Activated CD4-positive, alpha-beta memory T cell treated with anti-CD3 and anti-CD28 coated beads, Interleukin-2, amount 10 ng/mL, durations not matched to agents 7 days and 5 days (primary cell): ENCODE measurements at regions not wholly inside any gene's neighbourhood (a gene's known extent, or its start where the extent isn't known, plus 50 kb on each side); places are given as distances from the start of the nearest gene placed in this dataset.
"Not testable (repeated sequence)": the region's sequence is repeated elsewhere in the genome, so short reads cannot be mapped to it uniquely, and the experiment has no call there.

ENCODE experiments used
- CTCF ChIA-PET: fragments of 350-600 bp; sonication (Branson Sonifier 250); formaldehyde crosslinking; loops from one replicate; lab custom pipeline; 2021; ENCODE audit warnings: antibody characterized with exemption, inconsistent platforms; lab: Charles Lee
- POLR2A ChIA-PET: fragments of 350-600 bp; sonication (Branson Sonifier 250); formaldehyde crosslinking; loops from one replicate; lab custom pipeline; 2021; ENCODE audit warnings: antibody characterized with exemption; lab: Charles Lee
- DNase-seq: peaks from one replicate; pipeline ENCODE4 v3.0.0-alpha.2; 2020
- H3K27ac Mint-ChIP-seq: one replicate; pipeline ENCODE4 v1.8.0; 2021; ENCODE audit warnings: mild to moderate bottlenecking, mixed read lengths
- H3K27me3 Mint-ChIP-seq: one replicate; pipeline ENCODE4 v1.8.0; 2021; ENCODE audit warnings: mixed read lengths
- H3K36me3 Mint-ChIP-seq: one replicate; pipeline ENCODE4 v1.8.0; 2021; ENCODE audit warnings: low read depth, mixed read lengths
- H3K4me1 Mint-ChIP-seq: one replicate; pipeline ENCODE4 v1.8.0; 2021; ENCODE audit warnings: mixed read lengths
- H3K4me3 Mint-ChIP-seq: one replicate; pipeline ENCODE4 v1.8.0; 2021; ENCODE audit warnings: mild to moderate bottlenecking, mixed read lengths
- H3K9me3 Mint-ChIP-seq: one replicate; pipeline ENCODE4 v1.8.0; 2021; ENCODE audit warnings: mixed read lengths

DNA sequence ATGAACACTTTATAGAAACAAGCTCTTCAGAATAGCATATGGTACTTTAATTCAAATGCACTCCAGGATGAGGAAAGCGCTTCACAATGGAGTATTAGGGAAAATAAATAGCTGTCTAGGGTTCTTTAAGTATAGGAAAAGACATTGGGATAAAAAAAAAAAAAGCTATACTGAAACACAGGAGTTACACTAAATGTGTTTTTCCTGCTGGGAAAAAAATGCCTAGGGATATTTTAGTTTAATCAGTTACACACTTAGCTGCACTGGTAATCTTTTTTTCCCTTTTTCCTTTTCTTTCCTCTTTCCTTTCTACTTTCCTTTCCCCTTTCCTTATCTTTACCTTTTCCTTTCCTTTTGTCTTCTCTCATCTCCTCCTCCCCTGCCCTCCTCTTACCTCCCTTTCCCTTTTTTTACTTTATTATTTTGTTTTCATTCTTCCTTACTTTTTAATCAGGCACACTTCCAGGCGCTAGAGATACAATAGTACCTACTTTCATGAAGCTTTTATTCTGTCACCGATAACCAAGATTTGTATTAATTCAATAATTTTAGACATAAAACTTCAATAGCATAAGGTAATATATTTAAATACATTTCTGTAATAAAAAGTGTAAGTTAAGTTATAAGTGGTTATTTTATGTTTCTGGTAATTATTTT, 758.7 kb downstream of the CDH18 start:
- POLR2A ChIA-PET, result no interaction called here
- Mint-ChIP-seq H3K36me3 (no peaks in the 10 kb centered on the region), H3K27me3 (no peaks in the 10 kb centered on the region), H3K4me3 (no peak overlapping the region), H3K27ac (no peak overlapping the region), H3K9me3 (no peaks in the 10 kb centered on the region), H3K4me1 (no peaks in the 10 kb centered on the region)
- CTCF ChIA-PET, result no interaction called here
- DNase-seq, result no peak

- Mint-ChIP-seq H3K36me3 (no peaks in the 10 kb centered on the region), H3K9me3 (no peaks in the 10 kb centered on the region), H3K27ac (no peak overlapping the region), H3K4me3 (no peak overlapping the region), H3K27me3 (no peaks in the 10 kb centered on the region), H3K4me1 (no peaks in the 10 kb centered on the region)
- ChIA-PET POLR2A (no interaction called here), CTCF (no interaction called here)
- no peak for DNase-seq
Observed at GRCh38 chr5:19233573-19233972, 754.4 kb downstream of the CDH18 start.

- Mint-ChIP-seq H3K27ac (no peak overlapping the region), H3K4me1 (no peaks in the 10 kb centered on the region), H3K27me3 (no peaks in the 10 kb centered on the region), H3K4me3 (no peak overlapping the region), H3K36me3 (no peaks in the 10 kb centered on the region), H3K9me3 (peaks cover 5% of the 10 kb centered on the region)
- ChIA-PET CTCF (no interaction called here), POLR2A (no interaction called here)
- no peak for DNase-seq
Observed at GRCh38 chr5:19235101-19235584, 752.9 kb downstream of the CDH18 start.

DNA sequence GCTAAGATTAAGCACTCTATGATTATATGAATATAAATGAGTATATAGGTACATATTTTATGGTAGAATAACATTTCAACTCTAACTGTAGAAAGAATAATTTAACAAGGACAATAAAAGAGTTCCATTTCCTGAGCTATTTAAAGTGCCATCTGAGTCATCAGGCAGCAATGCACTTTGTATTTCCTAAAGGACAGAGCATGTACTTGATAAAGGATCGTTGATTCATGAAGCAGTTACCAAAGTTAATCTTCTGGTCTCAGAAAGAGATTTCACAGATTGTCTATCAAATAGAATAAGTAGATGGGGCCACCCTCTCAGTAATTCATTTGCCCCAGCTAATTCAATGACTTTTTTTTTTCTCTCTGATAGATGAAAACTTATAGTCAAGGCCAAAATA, 747.8 kb downstream of the CDH18 start:
- peaks cover 7% of the 10 kb centered on the region for H3K9me3 Mint-ChIP-seq
- ChIA-PET POLR2A (no interaction called here), CTCF (no interaction called here)
- DNase-seq, result no peak
- H3K4me3 Mint-ChIP-seq, result no peak overlapping the region
- no peaks in the 10 kb centered on the region for H3K4me1 Mint-ChIP-seq
- no peaks in the 10 kb centered on the region for H3K27me3 Mint-ChIP-seq
- no peak overlapping the region for H3K27ac Mint-ChIP-seq
- H3K36me3 Mint-ChIP-seq, result no peaks in the 10 kb centered on the region

DNA sequence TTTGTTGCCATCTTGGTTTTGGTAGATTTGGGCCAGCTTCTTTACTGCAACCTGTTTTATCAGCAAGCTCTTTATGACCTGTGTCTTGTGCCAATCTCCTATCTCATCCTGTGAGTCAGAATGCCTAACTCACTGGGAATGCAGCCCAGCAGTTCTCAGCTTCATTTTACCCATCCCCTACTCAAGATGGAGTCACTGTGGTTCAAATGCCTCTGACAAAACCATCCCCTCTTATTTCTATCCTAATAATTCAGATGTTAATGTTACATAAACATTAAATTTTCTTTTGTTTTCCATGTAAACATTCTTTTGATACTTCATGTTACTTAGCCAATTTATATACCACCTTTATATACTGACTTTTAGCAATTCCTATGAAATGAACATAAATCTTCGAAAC, 746.3 kb downstream of the CDH18 start:
- Mint-ChIP-seq H3K9me3 (peaks cover 15% of the 10 kb centered on the region), H3K4me1 (no peaks in the 10 kb centered on the region), H3K4me3 (no peak overlapping the region), H3K27ac (no peak overlapping the region), H3K36me3 (no peaks in the 10 kb centered on the region), H3K27me3 (no peaks in the 10 kb centered on the region)
- ChIA-PET POLR2A (no interaction called here), CTCF (no interaction called here)
- no peak for DNase-seq

- H3K4me3 Mint-ChIP-seq, H3K4me1 Mint-ChIP-seq, CTCF ChIA-PET, H3K27ac Mint-ChIP-seq, POLR2A ChIA-PET, H3K27me3 Mint-ChIP-seq, H3K36me3 Mint-ChIP-seq, H3K9me3 Mint-ChIP-seq, DNase-seq: not testable (repeated sequence)
Observed at GRCh38 chr5:19246191-19246590, 741.8 kb downstream of the CDH18 start.

DNA sequence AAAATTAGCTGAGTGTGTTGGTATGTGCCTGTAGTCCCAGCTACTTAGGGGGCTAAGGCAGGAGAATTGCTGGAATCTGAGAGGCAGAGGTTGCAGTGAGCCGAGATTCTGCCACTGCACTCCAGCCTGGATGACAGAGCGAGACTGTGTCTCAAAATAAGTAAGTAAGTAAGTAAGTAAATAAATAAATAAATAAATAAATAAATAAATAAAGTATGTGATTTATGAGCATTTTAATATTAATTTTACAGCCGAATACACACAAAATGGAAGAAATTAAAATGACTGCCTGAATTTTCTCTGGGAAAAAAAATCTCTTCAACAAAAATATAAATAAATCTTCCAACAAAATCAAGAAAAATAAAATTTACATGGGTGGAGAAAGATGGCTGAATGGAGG, 740.7 kb downstream of the CDH18 start:
- H3K27me3 Mint-ChIP-seq, result no peaks in the 10 kb centered on the region
- no peaks in the 10 kb centered on the region for H3K4me1 Mint-ChIP-seq
- no peak for DNase-seq
- no peak overlapping the region for H3K4me3 Mint-ChIP-seq
- CTCF ChIA-PET, result no interaction called here
- H3K27ac Mint-ChIP-seq, result no peak overlapping the region
- peaks cover 8% of the 10 kb centered on the region for H3K9me3 Mint-ChIP-seq
- POLR2A ChIA-PET, result no interaction called here
- H3K36me3 Mint-ChIP-seq, result no peaks in the 10 kb centered on the region

DNA sequence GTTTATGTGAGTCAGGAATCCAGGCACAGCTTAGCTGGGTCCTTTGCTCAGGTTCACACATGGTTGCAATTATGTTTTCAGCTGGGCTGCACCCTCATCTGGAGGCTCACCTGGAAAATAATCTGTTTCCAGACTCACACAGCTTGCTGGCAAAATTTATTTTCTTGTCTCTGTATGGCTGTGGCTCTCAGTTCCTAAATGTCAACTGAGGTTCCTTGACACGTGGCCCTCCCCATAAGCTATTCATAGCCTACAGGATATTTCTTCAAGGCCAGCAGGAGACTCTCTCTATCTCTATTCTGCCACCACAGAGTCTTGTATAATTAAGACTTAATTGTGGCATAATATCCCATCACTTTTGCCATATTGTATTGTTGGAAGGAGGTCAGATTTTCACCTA, 732.0 kb downstream of the CDH18 start:
- Mint-ChIP-seq H3K27me3 (no peaks in the 10 kb centered on the region), H3K4me3 (no peak overlapping the region), H3K9me3 (peaks cover 4% of the 10 kb centered on the region), H3K36me3 (no peaks in the 10 kb centered on the region), H3K27ac (no peak overlapping the region), H3K4me1 (no peaks in the 10 kb centered on the region)
- no peak for DNase-seq
- ChIA-PET CTCF (no interaction called here), POLR2A (no interaction called here)

- ChIA-PET CTCF (no interaction called here), POLR2A (no interaction called here)
- no peak overlapping the region for H3K4me3 Mint-ChIP-seq
- no peaks in the 10 kb centered on the region for H3K36me3 Mint-ChIP-seq
- no peaks in the 10 kb centered on the region for H3K27me3 Mint-ChIP-seq
- H3K9me3 Mint-ChIP-seq, result peaks cover 6% of the 10 kb centered on the region
- no peak overlapping the region for H3K27ac Mint-ChIP-seq
- DNase-seq, result no peak
- no peaks in the 10 kb centered on the region for H3K4me1 Mint-ChIP-seq
Observed at GRCh38 chr5:19258686-19259085, 729.3 kb downstream of the CDH18 start.

DNA sequence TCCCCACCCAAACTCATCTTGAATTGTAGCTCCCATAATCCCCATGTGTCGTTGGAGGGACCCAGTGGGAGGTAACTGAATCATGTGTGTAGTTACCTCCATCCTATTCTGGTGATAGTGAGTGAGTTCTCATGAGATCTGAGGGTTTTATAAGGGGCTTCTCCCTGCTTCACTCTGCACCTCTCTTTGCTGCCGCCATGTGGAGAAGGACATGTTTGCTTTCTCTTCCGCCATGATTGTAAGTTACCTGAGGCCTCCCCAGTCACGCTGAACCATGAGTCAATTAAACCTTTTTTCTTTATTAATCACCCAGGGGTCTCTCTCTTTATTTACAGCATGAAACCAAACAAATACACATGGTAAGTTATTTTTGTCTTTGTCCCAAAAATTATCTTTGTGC, 726.1 kb downstream of the CDH18 start:
- CTCF ChIA-PET, result no interaction called here

GRCh38 chr5:19264821-19265220, 723.2 kb downstream of the CDH18 start:
- Mint-ChIP-seq H3K9me3 (peaks cover 7% of the 10 kb centered on the region), H3K4me1 (no peaks in the 10 kb centered on the region), H3K4me3 (no peak overlapping the region), H3K27me3 (no peaks in the 10 kb centered on the region), H3K36me3 (no peaks in the 10 kb centered on the region), H3K27ac (no peak overlapping the region)
- CTCF ChIA-PET, result no interaction called here
- POLR2A ChIA-PET, result no interaction called here
- DNase-seq, result no peak

More for the DNA sequence above, 726.1 kb downstream of the CDH18 start:
- no peaks in the 10 kb centered on the region for H3K27me3 Mint-ChIP-seq
- H3K4me3 Mint-ChIP-seq, result no peak overlapping the region
- H3K36me3 Mint-ChIP-seq, result no peaks in the 10 kb centered on the region
- DNase-seq, result no peak
- H3K4me1 Mint-ChIP-seq, result no peaks in the 10 kb centered on the region
- POLR2A ChIA-PET, result no interaction called here
- H3K27ac Mint-ChIP-seq, result no peak overlapping the region
- peaks cover 5% of the 10 kb centered on the region for H3K9me3 Mint-ChIP-seq

GRCh38 chr5:19266791-19267190, 721.2 kb downstream of the CDH18 start:
- Mint-ChIP-seq H3K4me1 (no peaks in the 10 kb centered on the region), H3K36me3 (no peaks in the 10 kb centered on the region)

GRCh38 chr5:19270153-19270552, 717.8 kb downstream of the CDH18 start:
- no peak overlapping the region for H3K27ac Mint-ChIP-seq
- H3K9me3 Mint-ChIP-seq, result peaks cover 8% of the 10 kb centered on the region
- no peaks in the 10 kb centered on the region for H3K4me1 Mint-ChIP-seq
- ChIA-PET POLR2A (no interaction called here), CTCF (no interaction called here)
- DNase-seq, result no peak
- no peaks in the 10 kb centered on the region for H3K36me3 Mint-ChIP-seq
- H3K27me3 Mint-ChIP-seq, result no peaks in the 10 kb centered on the region
- no peak overlapping the region for H3K4me3 Mint-ChIP-seq

More at GRCh38 chr5:19266791-19267190, 721.2 kb downstream of the CDH18 start:
- Mint-ChIP-seq H3K27me3 (no peaks in the 10 kb centered on the region), H3K27ac (no peak overlapping the region), H3K4me3 (no peak overlapping the region), H3K9me3 (peaks cover 5% of the 10 kb centered on the region)
- POLR2A ChIA-PET, result no interaction called here
- DNase-seq, result no peak
- CTCF ChIA-PET, result no interaction called here

- peaks cover 15% of the 10 kb centered on the region for H3K9me3 Mint-ChIP-seq
- no peak overlapping the region for H3K4me3 Mint-ChIP-seq
- no peak overlapping the region for H3K27ac Mint-ChIP-seq
- no peak for DNase-seq
- ChIA-PET CTCF (no interaction called here), POLR2A (no interaction called here)
- no peaks in the 10 kb centered on the region for H3K27me3 Mint-ChIP-seq
- no peaks in the 10 kb centered on the region for H3K36me3 Mint-ChIP-seq
- H3K4me1 Mint-ChIP-seq, result no peaks in the 10 kb centered on the region
Observed at GRCh38 chr5:19274578-19274977, 713.4 kb downstream of the CDH18 start.
